Mammary epithelial cell (primary cell): ENCODE measurements at regions not wholly inside any gene's neighbourhood (a gene's known extent, or its start where the extent isn't known, plus 50 kb on each side); places are given as distances from the start of the nearest gene placed in this dataset.

Source experiments
- CTCF ChIP-seq, 2 donors: IDR thresholded peaks in 1 of 2; conservative IDR thresholded peaks in 1 of 2; 2 replicates each; pipeline ENCODE4 v1.5.1; 2011 to 2012; ENCODE audit warnings: inconsistent platforms in 2 of 2, low read length in 2 of 2, mild to moderate bottlenecking in 2 of 2, control low read depth in 1 of 2, low read depth in 1 of 2; ENCODE audit not compliant: insufficient read depth in 1 of 2; ENCODE audit errors: extremely low read depth in 1 of 2
- EZH2 ChIP-seq: IDR thresholded peaks from 2 replicates; pipeline ENCODE4 v1.6.1; 2012; ENCODE audit warnings: low read length, inconsistent platforms, borderline replicate concordance

- no peak for TF ChIP-seq EZH2
- TF ChIP-seq CTCF (conservative IDR thresholded peaks at IDR 0.05 in 1 of 2, IDR thresholded peaks at IDR 0.05 in 1 of 2; ENCODE audit: extremely low read depth in 1 of 2, insufficient read depth in 1 of 2, low read depth in 1 of 2, low read length in 2 of 2): no peak
These were observed 291.3 kb downstream of the REEP3 start for GRCh38 chr10:63812501-63812900.
